Thyroid gland (tissue), 4 donors: ENCODE measurements at regions not wholly inside any gene's neighbourhood (a gene's known extent, or its start where the extent isn't known, plus 50 kb on each side); places are given as distances from the start of the nearest gene placed in this dataset.

ENCODE experiments used
- DNase-seq, 2 donors: peaks; one replicate each; pipeline ENCODE4 v3.0.0-alpha.2; 2019
- H3K27ac ChIP-seq, 3 donors: fragments of 200-600 bp; sonication (generic); 1 replicate in 2 of 3; 2 replicates in 1 of 3; pipeline ENCODE4 v1.5.1; 2016 to 2019; ENCODE audit warnings: mild to moderate bottlenecking in 1 of 3, moderate library complexity in 1 of 3
- H3K27me3 ChIP-seq: fragments of 200-600 bp; sonication (generic); one replicate; pipeline ENCODE4 v1.5.1; 2019
- H3K36me3 ChIP-seq, 2 donors: fragments of 200-600 bp; sonication (generic); one replicate each; pipeline ENCODE4 v1.5.1; 2016 to 2019
- H3K4me1 ChIP-seq, 2 donors: fragments of 200-600 bp; sonication (generic); one replicate each; pipeline ENCODE4 v1.5.1; 2017 to 2019
- H3K4me3 ChIP-seq, 3 donors: fragments of 200-600 bp; sonication (generic); replicated peaks in 1 of 3; 1 replicate in 2 of 3; 2 replicates in 1 of 3; pipeline ENCODE4 v1.5.1; 2016; ENCODE audit warnings: mild to moderate bottlenecking in 1 of 3
- H3K9me3 ChIP-seq: fragments of 200-600 bp; sonication (generic); one replicate; pipeline ENCODE4 v1.5.1; 2017
- POLR2A ChIP-seq, 2 donors: fragments of 450-650 bp; IDR thresholded peaks; one replicate each; pipeline ENCODE4 v1.6.1; 2017; ENCODE audit warnings: antibody characterized with exemption in 2 of 2, mild to moderate bottlenecking in 2 of 2, moderate library complexity in 1 of 2
- WGBS, 2 donors: methylation state at CpG; one replicate each; pipeline ENCODE4 v1.1.5; 2017; 5-methylcytosine and 5-hydroxymethylcytosine counted together
- intact Hi-C: fragments of 100-400 bp; cut with DNase I; formaldehyde crosslinking; loops from one replicate; pipeline ENCODE4 v1.15.1; 2023
- TF ChIP-seq, protein P1 (sequence below), 6 experiments: fragments of 200-600 bp in 3 of 6; fragments of 450-650 bp in 3 of 6; sonication (generic) in 3 of 6; IDR thresholded peaks; one replicate each; pipeline ENCODE4 v1.5.1; 2016 to 2019; ENCODE audit warnings: antibody characterized with exemption in 6 of 6, mild to moderate bottlenecking in 2 of 6, inconsistent platforms in 1 of 6, moderate library complexity in 1 of 6

DNA sequence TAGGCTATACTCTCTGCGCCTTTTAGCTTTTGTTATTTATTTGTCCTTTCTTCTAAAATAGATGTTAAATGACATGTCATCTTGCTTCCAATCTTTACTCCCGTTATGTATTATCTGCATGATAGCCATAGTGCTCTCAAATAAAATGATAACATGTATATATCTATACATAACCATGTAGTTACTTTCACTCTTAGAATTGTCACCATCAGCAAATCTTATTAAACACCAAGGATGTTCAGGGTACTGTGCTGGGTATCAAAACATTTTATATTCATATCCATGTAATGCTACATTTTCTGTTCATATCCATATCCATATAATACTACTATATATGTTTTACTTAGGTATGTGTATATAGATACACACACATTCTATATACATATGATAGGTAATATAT, 176.4 kb upstream of the CHST9 start:
- intact Hi-C loops, result no loop called here
- no peak for DNase-seq
- Histone ChIP-seq H3K36me3 (no peaks in the 10 kb centered on the region), H3K4me3 (no peak overlapping the region), H3K4me1 (no peaks in the 10 kb centered on the region), H3K27me3 (no peaks in the 10 kb centered on the region), H3K9me3 (no peaks in the 10 kb centered on the region), H3K27ac (no peak overlapping the region)
- TF ChIP-seq, protein P1, sequence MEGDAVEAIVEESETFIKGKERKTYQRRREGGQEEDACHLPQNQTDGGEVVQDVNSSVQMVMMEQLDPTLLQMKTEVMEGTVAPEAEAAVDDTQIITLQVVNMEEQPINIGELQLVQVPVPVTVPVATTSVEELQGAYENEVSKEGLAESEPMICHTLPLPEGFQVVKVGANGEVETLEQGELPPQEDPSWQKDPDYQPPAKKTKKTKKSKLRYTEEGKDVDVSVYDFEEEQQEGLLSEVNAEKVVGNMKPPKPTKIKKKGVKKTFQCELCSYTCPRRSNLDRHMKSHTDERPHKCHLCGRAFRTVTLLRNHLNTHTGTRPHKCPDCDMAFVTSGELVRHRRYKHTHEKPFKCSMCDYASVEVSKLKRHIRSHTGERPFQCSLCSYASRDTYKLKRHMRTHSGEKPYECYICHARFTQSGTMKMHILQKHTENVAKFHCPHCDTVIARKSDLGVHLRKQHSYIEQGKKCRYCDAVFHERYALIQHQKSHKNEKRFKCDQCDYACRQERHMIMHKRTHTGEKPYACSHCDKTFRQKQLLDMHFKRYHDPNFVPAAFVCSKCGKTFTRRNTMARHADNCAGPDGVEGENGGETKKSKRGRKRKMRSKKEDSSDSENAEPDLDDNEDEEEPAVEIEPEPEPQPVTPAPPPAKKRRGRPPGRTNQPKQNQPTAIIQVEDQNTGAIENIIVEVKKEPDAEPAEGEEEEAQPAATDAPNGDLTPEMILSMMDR (IDR thresholded peaks at IDR 0.05), result no peak
- no peak for TF ChIP-seq POLR2A (IDR thresholded peaks at IDR 0.05)
- WGBS, 2 donors, result 85 to 90% methylated on average over 2 of the region's 2 CpGs

DNA sequence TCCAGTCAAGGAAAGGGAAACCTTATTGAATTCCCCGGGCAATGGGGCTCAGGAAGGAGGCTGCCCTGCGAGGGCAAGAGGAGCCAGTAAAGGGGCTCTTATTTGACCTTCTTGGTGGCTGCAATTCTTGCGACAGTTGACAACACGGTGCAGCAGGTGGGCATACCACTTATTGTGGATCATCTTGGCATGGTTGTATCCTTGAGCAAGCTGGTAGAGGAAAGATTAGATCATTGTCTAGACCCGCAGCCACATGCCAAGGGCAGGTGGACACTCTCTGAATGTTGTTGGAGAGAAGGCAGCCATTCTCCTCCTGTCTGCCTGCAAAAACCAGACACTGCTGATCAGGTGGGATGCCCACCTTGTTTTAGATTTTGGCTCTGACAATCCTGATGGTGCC, 170.2 kb upstream of the CHST9 start:
- no peaks in the 10 kb centered on the region for H3K9me3 ChIP-seq
- H3K4me3 ChIP-seq, result no peak overlapping the region
- no peaks in the 10 kb centered on the region for H3K36me3 ChIP-seq
- no peak overlapping the region for H3K27ac ChIP-seq
- TF ChIP-seq POLR2A (IDR thresholded peaks at IDR 0.05), result no peak
- TF ChIP-seq, protein P1 (IDR thresholded peaks at IDR 0.05), result no peak
- no peaks in the 10 kb centered on the region for H3K4me1 ChIP-seq
- intact Hi-C loops, result no loop called here
- DNase-seq, result no peak
- WGBS, 2 donors, result 84 to 91% methylated on average over 5 of the region's 5 CpGs
- H3K27me3 ChIP-seq, result no peaks in the 10 kb centered on the region

DNA sequence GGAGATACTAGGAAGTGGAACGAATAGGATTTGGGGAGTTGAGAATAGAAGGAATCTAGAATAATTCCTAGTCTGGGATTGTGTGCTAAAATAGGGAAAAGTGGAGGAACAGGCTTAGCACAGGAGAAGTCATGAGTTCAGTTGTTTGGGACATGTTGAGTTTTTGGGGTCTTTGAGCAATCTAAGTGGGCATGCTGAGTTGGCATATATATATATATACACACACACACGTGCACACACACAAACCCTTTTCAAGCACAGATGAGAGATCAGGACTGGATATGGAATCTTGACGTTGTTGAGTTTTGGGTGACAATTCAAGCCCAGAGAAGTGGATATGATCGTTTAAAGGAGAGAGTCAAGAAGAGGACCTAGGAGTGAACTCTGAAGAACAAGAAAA, 168.2 kb upstream of the CHST9 start:
- H3K27me3 ChIP-seq, result no peaks in the 10 kb centered on the region
- no peak for DNase-seq
- WGBS, 2 donors, result 71 to 78% methylated on average over 4 of the region's 4 CpGs
- TF ChIP-seq, protein P1 (IDR thresholded peaks at IDR 0.05), result no peak
- no peak for TF ChIP-seq POLR2A (IDR thresholded peaks at IDR 0.05)
- no peak overlapping the region for H3K27ac ChIP-seq
- no peak overlapping the region for H3K4me3 ChIP-seq
- intact Hi-C loops, result no loop called here
- H3K9me3 ChIP-seq, result no peaks in the 10 kb centered on the region
- no peaks in the 10 kb centered on the region for H3K36me3 ChIP-seq
- no peaks in the 10 kb centered on the region for H3K4me1 ChIP-seq

DNA sequence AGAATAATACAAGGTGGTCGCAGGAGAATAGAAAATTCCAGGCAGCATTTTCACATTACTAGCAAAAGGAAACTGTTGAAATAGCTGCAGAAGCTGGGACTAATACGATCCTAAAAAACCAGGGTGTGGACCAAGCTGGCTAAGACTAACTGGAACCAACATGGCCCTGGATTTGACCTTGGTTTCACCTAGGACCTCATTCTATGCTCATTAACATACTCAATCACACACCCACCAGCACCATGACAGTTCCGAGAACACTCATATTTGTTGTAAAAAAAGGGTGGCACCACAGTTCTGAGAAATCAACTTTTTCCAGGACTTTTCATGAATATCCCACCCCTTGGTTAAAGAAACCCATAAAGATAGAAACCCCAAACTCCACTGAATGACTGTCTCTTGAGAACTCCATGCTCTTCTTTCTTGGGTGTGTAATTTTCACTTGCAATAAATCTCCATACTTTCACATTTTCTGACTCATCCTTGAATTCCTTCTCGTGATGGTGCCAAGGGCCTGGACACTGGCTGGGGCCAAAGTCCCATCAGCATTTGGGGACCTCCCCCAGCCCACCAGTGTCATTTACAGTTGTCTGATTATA, 164.3 kb upstream of the CHST9 start:
- 90 to 94% methylated on average over 4 of the region's 4 CpGs for WGBS, 2 donors
- DNase-seq, result no peak
- TF ChIP-seq POLR2A (IDR thresholded peaks at IDR 0.05), result no peak
- TF ChIP-seq, protein P1 (IDR thresholded peaks at IDR 0.05), result no peak

DNA sequence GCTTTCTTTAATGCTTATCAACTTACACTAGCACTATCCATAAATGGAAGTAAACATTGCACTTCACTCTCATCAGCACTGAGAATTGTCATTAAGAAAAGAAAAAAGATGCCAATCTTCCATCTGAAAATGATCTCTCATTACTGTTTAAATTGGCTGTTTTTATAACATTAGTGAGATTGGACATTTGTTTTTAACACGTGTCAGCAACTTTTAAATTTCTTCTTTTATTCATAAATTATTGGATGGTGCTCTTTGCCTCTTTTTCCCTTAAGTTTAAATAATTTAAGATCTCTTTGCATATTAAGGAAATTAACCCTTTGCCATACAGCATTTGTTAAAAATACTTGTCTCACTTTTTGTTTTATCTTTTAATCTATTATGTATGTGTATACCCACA, 146.5 kb upstream of the CHST9 start:
- DNase-seq, result no peak
- Histone ChIP-seq H3K4me1 (no peaks in the 10 kb centered on the region), H3K27me3 (no peaks in the 10 kb centered on the region), H3K27ac (no peak overlapping the region), H3K36me3 (no peaks in the 10 kb centered on the region), H3K4me3 (no peak overlapping the region), H3K9me3 (no peaks in the 10 kb centered on the region)
- intact Hi-C loops, result no loop called here
- WGBS, 2 donors, result 83 to 92% methylated on average over 1 of the region's 1 CpG
- TF ChIP-seq, protein P1 (IDR thresholded peaks at IDR 0.05), result no peak
- TF ChIP-seq POLR2A (IDR thresholded peaks at IDR 0.05), result no peak

More for the DNA sequence above, 164.3 kb upstream of the CHST9 start:
- no peaks in the 10 kb centered on the region for H3K36me3 ChIP-seq
- H3K9me3 ChIP-seq, result no peaks in the 10 kb centered on the region
- H3K27me3 ChIP-seq, result no peaks in the 10 kb centered on the region
- intact Hi-C loops, result no loop called here
- no peaks in the 10 kb centered on the region for H3K4me1 ChIP-seq
- no peak overlapping the region for H3K27ac ChIP-seq
- H3K4me3 ChIP-seq, result no peak overlapping the region
